ENCODE measurements at regions not wholly inside any gene's neighbourhood (a gene's known extent, or its start where the extent isn't known, plus 50 kb on each side); places are given as distances from the start of the nearest gene placed in this dataset.
"Not testable (repeated sequence)": the region's sequence is repeated elsewhere in the genome, so short reads cannot be mapped to it uniquely, and the experiment has no call there.

GRCh38 chr4:4006356-4006755 is 220.4 kb downstream of the OTOP1 start:
- H3K9me2 ChIP-seq (replicated peaks; ENCODE audit: insufficient read depth, low read length); H2AFZ ChIP-seq (ENCODE audit: low read length); H3K4me2 ChIP-seq (ENCODE audit: low read depth, low read length); H4K20me1 ChIP-seq (ENCODE audit: insufficient read depth, low read length); H3K4me1 ChIP-seq (ENCODE audit: low read length); H3K27me3 ChIP-seq (replicated peaks; ENCODE audit: insufficient read depth, low read length); H3K9me3 ChIP-seq (replicated peaks; ENCODE audit: insufficient read depth, low read length); H3K27ac ChIP-seq (ENCODE audit: low read length); H3K79me2 ChIP-seq (ENCODE audit: low read length); DNase-seq; H3F3A ChIP-seq (ENCODE audit: insufficient read depth, low read length); H3K36me3 ChIP-seq (replicated peaks; ENCODE audit: insufficient read depth, low read length); H3K9ac ChIP-seq (ENCODE audit: low read length); H3K4me3 ChIP-seq (ENCODE audit: low read length): not testable (repeated sequence)

DNA sequence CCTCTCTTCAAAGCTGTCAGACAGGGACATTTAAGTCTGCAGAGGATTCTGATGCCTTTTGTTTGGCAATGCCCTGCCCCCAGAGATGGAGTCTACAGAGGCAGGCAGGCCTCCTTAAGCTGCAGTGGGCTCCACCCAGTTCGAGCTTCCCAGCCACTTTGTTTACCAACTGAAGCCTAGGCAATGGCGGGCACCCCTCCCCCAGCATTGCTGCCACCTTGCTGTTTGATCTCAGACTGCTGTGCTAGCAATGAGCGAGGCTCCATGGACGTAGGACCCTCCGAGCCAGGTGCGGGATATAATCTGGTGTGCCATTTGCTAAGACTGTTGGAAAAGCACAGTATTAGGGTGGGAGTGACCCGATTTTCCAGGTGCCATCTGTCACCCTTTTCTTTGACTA is 207.7 kb downstream of the OTOP1 start:
- not testable (repeated sequence) for H3K9me2 ChIP-seq (replicated peaks; ENCODE audit: insufficient read depth, low read length); H3K79me2 ChIP-seq (ENCODE audit: low read length); H3K27ac ChIP-seq (ENCODE audit: low read length); H3K4me3 ChIP-seq (ENCODE audit: low read length); H3F3A ChIP-seq (ENCODE audit: insufficient read depth, low read length); H4K20me1 ChIP-seq (ENCODE audit: insufficient read depth, low read length); H3K36me3 ChIP-seq (replicated peaks; ENCODE audit: insufficient read depth, low read length); H3K4me2 ChIP-seq (ENCODE audit: low read depth, low read length); H3K9ac ChIP-seq (ENCODE audit: low read length); DNase-seq; H2AFZ ChIP-seq (ENCODE audit: low read length); H3K9me3 ChIP-seq (replicated peaks; ENCODE audit: insufficient read depth, low read length); H3K4me1 ChIP-seq (ENCODE audit: low read length); H3K27me3 ChIP-seq (replicated peaks; ENCODE audit: insufficient read depth, low read length)

GRCh38 chr4:4021161-4021560 is 205.6 kb downstream of the OTOP1 start:
- not testable (repeated sequence) for DNase-seq; H3K27me3 ChIP-seq (replicated peaks; ENCODE audit: insufficient read depth, low read length); H3K9ac ChIP-seq (ENCODE audit: low read length); H3K36me3 ChIP-seq (replicated peaks; ENCODE audit: insufficient read depth, low read length); H3K79me2 ChIP-seq (ENCODE audit: low read length); H3K27ac ChIP-seq (ENCODE audit: low read length); H3F3A ChIP-seq (ENCODE audit: insufficient read depth, low read length); H3K4me2 ChIP-seq (ENCODE audit: low read depth, low read length); H3K4me3 ChIP-seq (ENCODE audit: low read length); H3K9me3 ChIP-seq (replicated peaks; ENCODE audit: insufficient read depth, low read length); H2AFZ ChIP-seq (ENCODE audit: low read length); H3K9me2 ChIP-seq (replicated peaks; ENCODE audit: insufficient read depth, low read length); H4K20me1 ChIP-seq (ENCODE audit: insufficient read depth, low read length); H3K4me1 ChIP-seq (ENCODE audit: low read length)

DNA sequence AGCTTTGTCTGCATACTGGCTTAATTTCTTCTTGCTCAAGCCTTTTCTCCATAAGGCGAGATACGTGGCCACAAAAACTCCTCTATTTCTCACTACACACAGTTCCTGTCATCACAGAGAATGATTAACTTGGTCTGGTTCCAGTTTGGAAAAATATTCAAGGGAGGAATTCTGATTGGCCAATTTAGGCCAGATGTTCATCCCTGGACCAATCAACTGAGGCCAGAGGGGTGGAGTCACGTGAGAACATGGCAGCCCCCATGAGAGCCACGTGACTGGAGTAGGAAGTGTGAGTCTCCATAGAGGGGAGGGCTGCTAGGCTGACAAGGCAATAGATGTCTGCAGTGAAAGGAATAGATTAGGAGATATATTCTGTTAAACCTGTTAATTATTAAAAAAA is 200.0 kb downstream of the OTOP1 start:
- not testable (repeated sequence) for H3F3A ChIP-seq (ENCODE audit: insufficient read depth, low read length); H3K4me3 ChIP-seq (ENCODE audit: low read length); H2AFZ ChIP-seq (ENCODE audit: low read length); H3K36me3 ChIP-seq (replicated peaks; ENCODE audit: insufficient read depth, low read length); H3K27ac ChIP-seq (ENCODE audit: low read length); DNase-seq; H3K79me2 ChIP-seq (ENCODE audit: low read length); H4K20me1 ChIP-seq (ENCODE audit: insufficient read depth, low read length); H3K4me2 ChIP-seq (ENCODE audit: low read depth, low read length); H3K9me2 ChIP-seq (replicated peaks; ENCODE audit: insufficient read depth, low read length); H3K9ac ChIP-seq (ENCODE audit: low read length); H3K27me3 ChIP-seq (replicated peaks; ENCODE audit: insufficient read depth, low read length); H3K9me3 ChIP-seq (replicated peaks; ENCODE audit: insufficient read depth, low read length)
- peaks cover 23% of the 10 kb centered on the region for H3K4me1 ChIP-seq (ENCODE audit: low read length)

DNA sequence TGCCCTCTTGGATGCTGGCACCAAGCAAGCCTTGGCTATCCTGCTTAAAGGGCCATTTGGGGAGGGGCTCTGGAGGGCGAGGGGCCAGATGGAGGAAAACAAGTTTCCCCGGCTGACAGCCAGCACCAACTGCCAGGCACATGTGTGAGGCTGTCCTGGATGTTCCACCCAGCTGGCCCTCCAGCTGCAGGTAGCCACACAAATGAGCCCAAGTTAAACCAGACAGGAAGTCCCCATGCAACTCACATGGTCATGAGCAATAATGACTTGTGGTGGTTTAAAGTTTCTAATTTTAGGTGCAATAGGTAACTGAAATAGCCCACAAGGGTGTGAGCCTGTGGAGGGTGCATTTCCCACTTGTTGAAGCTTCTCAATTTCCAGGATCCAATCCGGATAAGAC is 198.0 kb downstream of the OTOP1 start:
- not testable (repeated sequence) for H2AFZ ChIP-seq (ENCODE audit: low read length); H3K36me3 ChIP-seq (replicated peaks; ENCODE audit: insufficient read depth, low read length); H3K4me2 ChIP-seq (ENCODE audit: low read depth, low read length); H3K27me3 ChIP-seq (replicated peaks; ENCODE audit: insufficient read depth, low read length); H3K79me2 ChIP-seq (ENCODE audit: low read length); H3K4me3 ChIP-seq (ENCODE audit: low read length); H4K20me1 ChIP-seq (ENCODE audit: insufficient read depth, low read length); H3K9me2 ChIP-seq (replicated peaks; ENCODE audit: insufficient read depth, low read length); H3K9me3 ChIP-seq (replicated peaks; ENCODE audit: insufficient read depth, low read length)
- peaks cover 30% of the 10 kb centered on the region for H3K4me1 ChIP-seq (ENCODE audit: low read length)
- H3K27ac ChIP-seq (ENCODE audit: low read length), result peak overlapping the region; percentile 75
- peaks cover 19% of the 10 kb centered on the region for H3F3A ChIP-seq (ENCODE audit: insufficient read depth, low read length)
- peak overlapping the region; percentile 26; the same call in 1 of the 2 replicates for H3K9ac ChIP-seq (ENCODE audit: low read length)
- DNase-seq, result peak; percentile 79

- not testable (repeated sequence) for H3K27me3 ChIP-seq (replicated peaks; ENCODE audit: insufficient read depth, low read length); H4K20me1 ChIP-seq (ENCODE audit: insufficient read depth, low read length); H3K9me3 ChIP-seq (replicated peaks; ENCODE audit: insufficient read depth, low read length); H3K79me2 ChIP-seq (ENCODE audit: low read length); H3K4me2 ChIP-seq (ENCODE audit: low read depth, low read length); H3K36me3 ChIP-seq (replicated peaks; ENCODE audit: insufficient read depth, low read length); H3K4me3 ChIP-seq (ENCODE audit: low read length); H3K9me2 ChIP-seq (replicated peaks; ENCODE audit: insufficient read depth, low read length); H3K9ac ChIP-seq (ENCODE audit: low read length); DNase-seq; H2AFZ ChIP-seq (ENCODE audit: low read length); H3K27ac ChIP-seq (ENCODE audit: low read length)
- Histone ChIP-seq H3F3A (ENCODE audit: insufficient read depth, low read length) (peaks cover 19% of the 10 kb centered on the region), H3K4me1 (ENCODE audit: low read length) (peaks cover 30% of the 10 kb centered on the region)
Measured at GRCh38 chr4:4030509-4030908, 196.2 kb downstream of the OTOP1 start.

- Histone ChIP-seq H3K9ac (ENCODE audit: low read length) (peak overlapping the region; percentile 86; the same call in 1 of the 2 replicates), H3K4me2 (ENCODE audit: low read depth, low read length) (peak overlapping the region; percentile 72; the same call in 1 of the 2 replicates), H3K27ac (ENCODE audit: low read length) (peak overlapping the region; percentile 98), H3F3A (ENCODE audit: insufficient read depth, low read length) (peaks cover 19% of the 10 kb centered on the region), H3K4me1 (ENCODE audit: low read length) (peaks cover 30% of the 10 kb centered on the region)
- not testable (repeated sequence) for H2AFZ ChIP-seq (ENCODE audit: low read length); H3K9me3 ChIP-seq (replicated peaks; ENCODE audit: insufficient read depth, low read length); H3K36me3 ChIP-seq (replicated peaks; ENCODE audit: insufficient read depth, low read length); H3K79me2 ChIP-seq (ENCODE audit: low read length); H3K27me3 ChIP-seq (replicated peaks; ENCODE audit: insufficient read depth, low read length); H3K4me3 ChIP-seq (ENCODE audit: low read length); DNase-seq; H3K9me2 ChIP-seq (replicated peaks; ENCODE audit: insufficient read depth, low read length); H4K20me1 ChIP-seq (ENCODE audit: insufficient read depth, low read length)
Measured at GRCh38 chr4:4031446-4032135, 195.1 kb downstream of the OTOP1 start.

- not testable (repeated sequence) for H3K36me3 ChIP-seq (replicated peaks; ENCODE audit: insufficient read depth, low read length); H2AFZ ChIP-seq (ENCODE audit: low read length); H3K9me3 ChIP-seq (replicated peaks; ENCODE audit: insufficient read depth, low read length); H3K9me2 ChIP-seq (replicated peaks; ENCODE audit: insufficient read depth, low read length); H4K20me1 ChIP-seq (ENCODE audit: insufficient read depth, low read length); H3K27me3 ChIP-seq (replicated peaks; ENCODE audit: insufficient read depth, low read length); H3K79me2 ChIP-seq (ENCODE audit: low read length)
- Histone ChIP-seq H3K27ac (ENCODE audit: low read length) (peak overlapping the region; percentile 98), H3K4me2 (ENCODE audit: low read depth, low read length) (peak overlapping the region; percentile 72), H3K4me3 (ENCODE audit: low read length) (peak overlapping the region; percentile 50), H3K4me1 (ENCODE audit: low read length) (peaks cover 30% of the 10 kb centered on the region), H3F3A (ENCODE audit: insufficient read depth, low read length) (peaks cover 19% of the 10 kb centered on the region), H3K9ac (ENCODE audit: low read length) (peak overlapping the region; percentile 86)
- DNase-seq, result peak; percentile 79
Measured at GRCh38 chr4:4032364-4032763, 194.4 kb downstream of the OTOP1 start.
